Ovary (tissue), 7 donors: ENCODE measurements at regions not wholly inside any gene's neighbourhood (a gene's known extent, or its start where the extent isn't known, plus 50 kb on each side); places are given as distances from the start of the nearest gene placed in this dataset.

Source experiments
- DNase-seq, 5 donors: peaks; one replicate each; pipeline ENCODE4 v3.0.0-alpha.2; 2019 to 2020
- H3K27ac ChIP-seq, 2 donors: fragments of 200-600 bp; one replicate each; pipeline versions ENCODE4 v1.5.1 to v1.8.0; 2019 to 2022
- H3K27me3 ChIP-seq: fragments of 200-600 bp; one replicate; pipeline ENCODE4 v1.8.0; 2022
- H3K36me3 ChIP-seq: fragments of 200-600 bp; sonication (generic); one replicate; pipeline ENCODE4 v1.5.1; 2019
- H3K4me1 ChIP-seq: one replicate; pipeline ENCODE4 v1.8.1; 2013; ENCODE audit warnings: mild to moderate bottlenecking, moderate library complexity; ENCODE audit not compliant: insufficient read depth
- H3K4me3 ChIP-seq: fragments of 200-600 bp; sonication (generic); one replicate; pipeline ENCODE4 v1.5.1; 2017
- H3K9me3 ChIP-seq, 2 donors: fragments of 200-600 bp in 1 of 2; sonication (generic) in 1 of 2; one replicate each; pipeline versions ENCODE4 v1.5.1 to v1.8.1; 2013 to 2019; ENCODE audit warnings: mild to moderate bottlenecking in 1 of 2, moderate library complexity in 1 of 2
- EP300 ChIP-seq: sonication (generic); formaldehyde crosslinking; IDR thresholded peaks from one replicate; pipeline ENCODE4 v1.6.1; 2017; ENCODE audit warnings: antibody characterized with exemption
- POLR2A ChIP-seq: fragments of 450-650 bp; IDR thresholded peaks from one replicate; pipeline ENCODE4 v1.6.1; 2017; ENCODE audit warnings: antibody characterized with exemption, mild to moderate bottlenecking, moderate library complexity
- WGBS, 3 donors: extraction: QIAGEN DNeasy Blood & Tissue Kit in 1 of 3; methylation state at CpG; one replicate each; pipeline versions ENCODE4 v1.1.5 to v1.1.7; 2013 to 2017; 5-methylcytosine and 5-hydroxymethylcytosine counted together
- intact Hi-C, 4 donors: fragments of 100-400 bp; cut with DNase I; formaldehyde crosslinking; loops; one replicate each; pipeline versions ENCODE4 v1.11.0 to v1.15.1; 2022 to 2023
- TF ChIP-seq, protein P1 (sequence below), 3 donors: fragments of 450-650 bp in 2 of 3; fragments of 200-600 bp in 1 of 3; IDR thresholded peaks; one replicate each; pipeline versions ENCODE4 v1.5.1 to v1.8.0; 2016 to 2022; ENCODE audit warnings: antibody characterized with exemption in 3 of 3, mild to moderate bottlenecking in 1 of 3
- donor health status: DM: no; HTN: no; CAD: no; lungs with moderate emphysema.
- donor health status: DM: no; HTN: no; CAD: no.
- donor health status: Bipolar disorder and iron deficiency.
- donor health status: DM: no; HTN: no; CAD: no.
- donor health status: DM: yes; HTN: yes; CAD: no.

DNA sequence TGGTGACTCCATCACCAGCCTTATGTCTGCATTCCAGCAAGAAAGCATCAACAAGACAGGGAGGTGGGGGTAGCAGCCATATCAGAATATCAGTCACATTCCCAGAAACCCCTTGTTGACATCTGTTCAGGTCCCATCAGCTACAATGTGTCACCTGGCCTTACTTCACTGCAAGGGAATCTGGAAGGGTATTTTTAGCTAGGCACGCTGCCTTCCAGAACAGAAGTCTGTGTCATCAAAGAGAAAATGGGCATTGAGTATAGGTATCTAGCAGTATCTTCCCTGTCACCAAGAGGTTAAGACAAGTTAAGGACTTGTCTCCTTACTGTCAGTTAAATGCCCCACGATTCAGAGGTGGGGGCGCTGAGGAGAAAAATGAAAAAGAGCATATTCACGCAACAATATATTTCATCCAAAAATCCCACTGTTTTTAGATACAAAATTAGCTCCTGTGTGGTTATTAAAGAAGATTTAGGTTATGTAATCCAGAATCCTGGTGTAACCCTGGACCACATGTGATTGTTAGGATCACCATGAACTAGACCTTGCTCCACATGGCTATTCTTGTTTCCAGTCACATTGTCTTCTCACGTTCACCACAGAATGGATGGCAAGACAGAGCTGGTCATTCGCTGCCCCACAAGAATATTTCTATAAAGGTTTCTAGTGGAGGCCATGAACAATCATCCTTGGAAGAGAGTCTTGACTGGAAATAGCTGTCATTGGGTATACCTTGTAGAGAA lies 60.0 kb upstream of the PDHA1 start:
- H3K36me3 ChIP-seq: no peaks in the 10 kb centered on the region
- no peak overlapping the region for H3K4me3 ChIP-seq
- no peaks in the 10 kb centered on the region for H3K9me3 ChIP-seq
- no peak for DNase-seq
- H3K27me3 ChIP-seq: no peaks in the 10 kb centered on the region
- H3K27ac ChIP-seq: no peak overlapping the region
- 81 to 87% (median 85%) methylated on average over 6 of the region's 6 CpGs for WGBS, 3 donors
- no peaks in the 10 kb centered on the region for H3K4me1 ChIP-seq
- TF ChIP-seq, protein P1, sequence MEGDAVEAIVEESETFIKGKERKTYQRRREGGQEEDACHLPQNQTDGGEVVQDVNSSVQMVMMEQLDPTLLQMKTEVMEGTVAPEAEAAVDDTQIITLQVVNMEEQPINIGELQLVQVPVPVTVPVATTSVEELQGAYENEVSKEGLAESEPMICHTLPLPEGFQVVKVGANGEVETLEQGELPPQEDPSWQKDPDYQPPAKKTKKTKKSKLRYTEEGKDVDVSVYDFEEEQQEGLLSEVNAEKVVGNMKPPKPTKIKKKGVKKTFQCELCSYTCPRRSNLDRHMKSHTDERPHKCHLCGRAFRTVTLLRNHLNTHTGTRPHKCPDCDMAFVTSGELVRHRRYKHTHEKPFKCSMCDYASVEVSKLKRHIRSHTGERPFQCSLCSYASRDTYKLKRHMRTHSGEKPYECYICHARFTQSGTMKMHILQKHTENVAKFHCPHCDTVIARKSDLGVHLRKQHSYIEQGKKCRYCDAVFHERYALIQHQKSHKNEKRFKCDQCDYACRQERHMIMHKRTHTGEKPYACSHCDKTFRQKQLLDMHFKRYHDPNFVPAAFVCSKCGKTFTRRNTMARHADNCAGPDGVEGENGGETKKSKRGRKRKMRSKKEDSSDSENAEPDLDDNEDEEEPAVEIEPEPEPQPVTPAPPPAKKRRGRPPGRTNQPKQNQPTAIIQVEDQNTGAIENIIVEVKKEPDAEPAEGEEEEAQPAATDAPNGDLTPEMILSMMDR (IDR thresholded peaks at IDR 0.05): no peak
- TF ChIP-seq POLR2A: no peak
- no peak for TF ChIP-seq EP300
- intact Hi-C loops: no loop called here

DNA sequence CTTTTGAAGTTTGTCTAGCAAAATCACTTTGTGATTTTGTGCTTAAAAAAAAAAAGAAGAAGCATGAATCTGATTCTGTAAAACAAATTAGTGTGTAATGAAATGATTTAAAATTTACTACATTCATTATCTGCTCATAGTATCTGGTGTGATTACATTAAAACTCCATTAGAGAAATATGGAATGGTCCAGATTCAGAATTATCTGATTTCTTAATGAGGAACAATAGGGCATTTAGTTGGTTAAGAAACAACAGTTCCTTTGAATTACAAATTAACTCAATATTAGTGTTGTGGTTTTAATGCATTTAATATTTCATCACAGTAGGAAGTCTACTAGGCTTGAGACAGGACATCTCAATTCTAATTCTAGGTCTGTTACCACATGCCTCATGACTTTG lies 57.9 kb upstream of the PDHA1 start:
- no peak overlapping the region for H3K27ac ChIP-seq
- no peaks in the 10 kb centered on the region for H3K4me1 ChIP-seq
- H3K36me3 ChIP-seq: no peaks in the 10 kb centered on the region
- TF ChIP-seq, protein P1 (IDR thresholded peaks at IDR 0.05): no peak
- no peak for TF ChIP-seq POLR2A
- no peak for TF ChIP-seq EP300
- no peaks in the 10 kb centered on the region for H3K9me3 ChIP-seq
- H3K4me3 ChIP-seq: no peak overlapping the region
- H3K27me3 ChIP-seq: no peaks in the 10 kb centered on the region
- no peak for DNase-seq
- intact Hi-C loops: no loop called here

DNA sequence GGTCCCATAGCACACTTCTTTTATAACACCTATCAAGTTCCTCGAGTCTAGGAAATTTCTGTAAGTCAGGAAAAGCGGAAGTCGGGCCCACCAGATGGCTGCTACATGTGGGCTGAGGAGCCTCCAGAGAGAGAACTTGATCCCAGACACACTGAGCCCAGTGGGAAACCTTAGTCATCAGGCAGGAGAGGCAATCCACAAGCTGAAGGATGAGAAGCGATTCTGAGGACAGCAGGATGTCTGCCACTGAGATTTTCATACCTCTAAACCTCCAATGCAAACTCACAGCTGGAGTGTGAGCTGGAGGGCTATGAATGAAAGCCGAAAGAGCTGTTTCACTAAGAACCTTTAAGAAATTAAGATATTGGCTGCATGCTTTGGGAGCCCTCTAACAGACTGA lies 52.6 kb upstream of the PDHA1 start:
- TF ChIP-seq, protein P1 (IDR thresholded peaks at IDR 0.05): no peak
- TF ChIP-seq EP300: no peak
- TF ChIP-seq POLR2A: no peak
- intact Hi-C loops: no loop called here
- Histone ChIP-seq H3K27ac (no peak overlapping the region), H3K4me3 (no peak overlapping the region), H3K9me3 (no peaks in the 10 kb centered on the region), H3K27me3 (no peaks in the 10 kb centered on the region), H3K36me3 (no peaks in the 10 kb centered on the region), H3K4me1 (no peaks in the 10 kb centered on the region)
- 64 to 73% (median 64%) methylated on average over 5 of the region's 5 CpGs for WGBS, 3 donors
- no peak for DNase-seq

DNA sequence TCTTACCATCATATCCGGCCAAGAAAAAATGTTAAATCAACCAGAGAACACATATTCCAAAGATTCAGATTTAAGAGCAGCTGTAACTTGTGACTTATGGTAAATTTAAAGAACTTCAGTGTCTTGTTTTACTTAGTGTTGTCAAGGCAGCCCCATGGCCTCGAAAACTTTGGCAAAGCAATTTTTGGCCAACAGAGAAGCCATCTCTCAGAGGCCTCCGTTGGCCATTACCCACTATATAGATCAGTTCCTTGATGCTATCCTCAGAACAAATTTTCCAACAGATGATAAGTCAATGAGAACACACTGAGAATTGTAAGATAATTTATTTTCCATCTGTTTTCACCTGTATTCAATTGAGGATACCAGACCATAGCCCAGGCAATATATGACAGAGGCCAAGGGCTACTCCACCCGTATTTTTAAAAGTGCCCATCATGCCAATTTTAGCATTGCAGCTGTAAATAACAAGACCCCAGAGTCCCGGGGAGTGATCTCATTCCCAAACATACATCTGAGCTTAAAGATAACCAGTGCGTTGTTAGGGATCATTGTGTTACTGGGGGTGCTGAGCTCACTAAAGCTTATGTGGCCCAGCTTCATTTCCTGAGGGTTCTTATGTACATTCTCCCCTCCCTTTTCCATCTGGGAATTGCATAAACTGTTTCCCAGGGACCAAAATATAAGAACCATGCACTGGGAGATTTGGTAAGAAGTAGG lies 50.0 kb upstream of the PDHA1 start:
- intact Hi-C loops: no loop called here
- DNase-seq: no peak
- H3K9me3 ChIP-seq: no peaks in the 10 kb centered on the region
- H3K4me3 ChIP-seq: no peak overlapping the region
- H3K4me1 ChIP-seq: no peaks in the 10 kb centered on the region
- 55 to 75% (median 61%) methylated on average over 6 of the region's 6 CpGs for WGBS, 3 donors
- no peak for TF ChIP-seq POLR2A
- no peak for TF ChIP-seq EP300
- TF ChIP-seq, protein P1 (IDR thresholded peaks at IDR 0.05): no peak
- H3K27me3 ChIP-seq: no peaks in the 10 kb centered on the region
- no peak overlapping the region for H3K27ac ChIP-seq
- no peaks in the 10 kb centered on the region for H3K36me3 ChIP-seq
